Hepatocyte (in vitro differentiated cells): ENCODE measurements at regions not wholly inside any gene's neighbourhood (a gene's known extent, or its start where the extent isn't known, plus 50 kb on each side); places are given as distances from the start of the nearest gene placed in this dataset.

ENCODE experiments used
- DNase-seq: peaks from one replicate; pipeline ENCODE4 v3.0.0-alpha.2; 2016; ENCODE audit warnings: low spot score
- H2AFZ ChIP-seq: fragments of 200-600 bp; sonication (generic); 2 replicates; pipeline ENCODE4 v1.6.0; 2016; ENCODE audit warnings: antibody characterized with exemption, mild to moderate bottlenecking
- H3K27ac ChIP-seq: fragments of 200-600 bp; sonication (generic); 2 replicates; pipeline ENCODE4 v1.5.1; 2016; ENCODE audit warnings: mild to moderate bottlenecking
- H3K27me3 ChIP-seq: fragments of 200-600 bp; sonication (generic); 2 replicates; pipeline ENCODE4 v1.6.1; 2016
- H3K36me3 ChIP-seq: fragments of 200-600 bp; sonication (generic); replicated peaks from 2 replicates; pipeline ENCODE4 v1.5.1; 2016; ENCODE audit warnings: low read depth; ENCODE audit not compliant: insufficient read depth
- H3K4me1 ChIP-seq: fragments of 200-600 bp; sonication (generic); 2 replicates; pipeline ENCODE4 v1.5.1; 2016; ENCODE audit warnings: mild to moderate bottlenecking, moderate library complexity; ENCODE audit not compliant: insufficient read depth
- H3K4me2 ChIP-seq: fragments of 200-600 bp; sonication (generic); 2 replicates; pipeline ENCODE4 v1.6.0; 2016
- H3K4me3 ChIP-seq: fragments of 200-600 bp; sonication (generic); 2 replicates; pipeline ENCODE4 v1.5.1; 2016; ENCODE audit warnings: mild to moderate bottlenecking
- H3K79me2 ChIP-seq: fragments of 200-600 bp; sonication (generic); 2 replicates; pipeline ENCODE4 v1.6.0; 2017; ENCODE audit warnings: mild to moderate bottlenecking
- H3K9me2 ChIP-seq: fragments of 200-600 bp; sonication (generic); replicated peaks from 2 replicates; pipeline ENCODE4 v1.6.0; 2017; ENCODE audit warnings: mild to moderate bottlenecking; ENCODE audit not compliant: insufficient read depth
- H3K9me3 ChIP-seq: fragments of 200-600 bp; sonication (generic); 2 replicates; pipeline ENCODE4 v1.5.1; 2016; ENCODE audit warnings: low read depth, mild to moderate bottlenecking
- H4K20me1 ChIP-seq: fragments of 200-600 bp; sonication (generic); 2 replicates; pipeline ENCODE4 v1.6.0; 2016; ENCODE audit warnings: mild to moderate bottlenecking; ENCODE audit not compliant: insufficient read depth, poor library complexity, severe bottlenecking
- EZH2 ChIP-seq: fragments of 200-600 bp; sonication (generic); IDR thresholded peaks from 2 replicates; pipeline ENCODE4 v1.6.1; 2016; ENCODE audit warnings: antibody characterized with exemption, mild to moderate bottlenecking, borderline replicate concordance
- EZH2phosphoT487 ChIP-seq: fragments of 200-600 bp; sonication (generic); IDR thresholded peaks from one replicate; pipeline ENCODE4 v1.6.1; 2018; ENCODE audit warnings: antibody characterized with exemption, mild to moderate bottlenecking, low read depth, moderate library complexity; ENCODE audit not compliant: unreplicated experiment, severe bottlenecking
- WGBS: methylation state at CpG from one replicate; pipeline ENCODE4 v1.1.6; 2016; ENCODE audit warnings: low lambda C conversion rate; ENCODE audit errors: missing lambda C conversion rate; 5-methylcytosine and 5-hydroxymethylcytosine counted together
- TF ChIP-seq, protein P1 (sequence below): fragments of 200-600 bp; sonication (generic); IDR thresholded peaks from 2 replicates; pipeline ENCODE4 v1.5.1; 2016; ENCODE audit warnings: antibody characterized with exemption, mild to moderate bottlenecking; ENCODE audit not compliant: poor library complexity

DNA sequence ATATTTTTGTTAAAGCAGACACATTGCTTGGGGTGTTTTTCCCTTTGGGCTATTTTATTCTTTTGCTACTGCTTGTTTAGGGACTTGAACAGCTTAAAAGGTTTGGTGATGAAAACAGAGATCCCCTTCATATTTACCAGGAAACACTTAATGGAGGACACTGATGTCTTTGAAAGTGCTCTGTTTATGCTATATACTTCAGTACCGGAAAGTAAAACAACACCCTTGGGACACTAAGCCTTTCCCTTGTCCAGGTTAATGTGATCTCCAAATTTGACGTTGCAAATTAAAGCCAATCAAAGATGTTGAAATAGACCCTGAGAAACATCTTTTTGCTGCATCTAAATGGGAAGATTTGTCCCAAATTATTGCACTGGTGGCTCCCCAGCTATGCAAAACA, 564.6 kb upstream of the PKDCC start:
- H4K20me1 ChIP-seq: no peaks in the 10 kb centered on the region
- 76% methylated on average over 2 of the region's 2 CpGs for WGBS

DNA sequence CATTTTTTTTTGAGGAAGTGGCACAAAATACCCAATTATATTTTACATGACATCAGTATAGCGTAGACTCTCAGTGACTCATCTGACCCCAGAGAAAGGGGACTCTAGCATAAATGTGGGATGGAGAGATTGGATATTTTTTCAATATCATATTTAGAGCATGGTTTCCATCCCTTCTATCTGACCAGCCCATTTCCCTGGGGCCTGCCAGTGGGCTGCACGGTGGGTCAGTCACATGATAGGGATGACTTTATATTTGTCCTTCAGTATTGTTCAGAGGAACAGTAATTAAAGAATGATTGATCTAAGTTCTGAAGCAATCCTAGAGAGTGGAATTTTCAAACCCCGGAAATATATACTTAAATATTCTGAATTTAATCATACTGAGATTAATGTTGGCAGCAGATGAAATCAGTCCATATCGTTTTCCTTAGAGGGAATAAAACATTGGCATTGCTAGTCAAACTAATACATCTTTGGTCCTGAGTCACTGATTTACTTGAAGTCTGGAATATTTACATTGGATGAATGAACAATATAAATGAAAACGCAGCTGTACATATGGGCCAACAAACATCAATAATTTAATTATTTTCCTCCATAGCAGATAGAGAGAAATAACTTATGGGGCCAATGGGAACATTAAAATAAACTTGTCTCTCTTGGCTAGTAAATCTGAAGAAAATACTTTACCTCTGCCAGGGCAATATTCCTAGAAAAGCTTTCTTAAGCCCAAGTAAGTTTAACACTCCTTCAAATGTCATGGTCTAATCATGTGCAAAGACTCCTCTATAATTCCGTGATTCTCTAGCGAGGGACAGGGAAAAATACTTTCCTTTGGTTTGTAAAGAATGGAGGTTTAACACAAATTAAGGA, 563.6 kb upstream of the PKDCC start:
- no peak overlapping the region for H2AFZ ChIP-seq
- H3K79me2 ChIP-seq: no peaks in the 10 kb centered on the region
- no peak overlapping the region for H3K4me3 ChIP-seq
- no peak overlapping the region for H3K27ac ChIP-seq
- no peaks in the 10 kb centered on the region for H4K20me1 ChIP-seq
- no peaks in the 10 kb centered on the region for H3K36me3 ChIP-seq
- no peaks in the 10 kb centered on the region for H3K9me2 ChIP-seq
- no peaks in the 10 kb centered on the region for H3K27me3 ChIP-seq
- TF ChIP-seq EZH2phosphoT487 (no peak), EZH2 (no peak)
- TF ChIP-seq, protein P1, sequence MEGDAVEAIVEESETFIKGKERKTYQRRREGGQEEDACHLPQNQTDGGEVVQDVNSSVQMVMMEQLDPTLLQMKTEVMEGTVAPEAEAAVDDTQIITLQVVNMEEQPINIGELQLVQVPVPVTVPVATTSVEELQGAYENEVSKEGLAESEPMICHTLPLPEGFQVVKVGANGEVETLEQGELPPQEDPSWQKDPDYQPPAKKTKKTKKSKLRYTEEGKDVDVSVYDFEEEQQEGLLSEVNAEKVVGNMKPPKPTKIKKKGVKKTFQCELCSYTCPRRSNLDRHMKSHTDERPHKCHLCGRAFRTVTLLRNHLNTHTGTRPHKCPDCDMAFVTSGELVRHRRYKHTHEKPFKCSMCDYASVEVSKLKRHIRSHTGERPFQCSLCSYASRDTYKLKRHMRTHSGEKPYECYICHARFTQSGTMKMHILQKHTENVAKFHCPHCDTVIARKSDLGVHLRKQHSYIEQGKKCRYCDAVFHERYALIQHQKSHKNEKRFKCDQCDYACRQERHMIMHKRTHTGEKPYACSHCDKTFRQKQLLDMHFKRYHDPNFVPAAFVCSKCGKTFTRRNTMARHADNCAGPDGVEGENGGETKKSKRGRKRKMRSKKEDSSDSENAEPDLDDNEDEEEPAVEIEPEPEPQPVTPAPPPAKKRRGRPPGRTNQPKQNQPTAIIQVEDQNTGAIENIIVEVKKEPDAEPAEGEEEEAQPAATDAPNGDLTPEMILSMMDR: no peak
- H3K4me1 ChIP-seq: no peaks in the 10 kb centered on the region
- DNase-seq: no peak
- H3K9me3 ChIP-seq: no peaks in the 10 kb centered on the region
- H3K4me2 ChIP-seq: no peak overlapping the region
- WGBS: 72% methylated on average over 7 of the region's 7 CpGs

More for the DNA sequence above, 564.6 kb upstream of the PKDCC start:
- TF ChIP-seq EZH2phosphoT487: no peak
- TF ChIP-seq EZH2: no peak
- TF ChIP-seq, protein P1: no peak
- no peak overlapping the region for H3K27ac ChIP-seq
- H3K4me2 ChIP-seq: no peak overlapping the region
- no peak overlapping the region for H2AFZ ChIP-seq
- no peaks in the 10 kb centered on the region for H3K27me3 ChIP-seq
- H3K4me1 ChIP-seq: no peaks in the 10 kb centered on the region
- H3K79me2 ChIP-seq: no peaks in the 10 kb centered on the region
- DNase-seq: no peak
- H3K9me2 ChIP-seq: no peaks in the 10 kb centered on the region
- H3K36me3 ChIP-seq: no peaks in the 10 kb centered on the region
- H3K4me3 ChIP-seq: no peak overlapping the region
- H3K9me3 ChIP-seq: no peaks in the 10 kb centered on the region

DNA sequence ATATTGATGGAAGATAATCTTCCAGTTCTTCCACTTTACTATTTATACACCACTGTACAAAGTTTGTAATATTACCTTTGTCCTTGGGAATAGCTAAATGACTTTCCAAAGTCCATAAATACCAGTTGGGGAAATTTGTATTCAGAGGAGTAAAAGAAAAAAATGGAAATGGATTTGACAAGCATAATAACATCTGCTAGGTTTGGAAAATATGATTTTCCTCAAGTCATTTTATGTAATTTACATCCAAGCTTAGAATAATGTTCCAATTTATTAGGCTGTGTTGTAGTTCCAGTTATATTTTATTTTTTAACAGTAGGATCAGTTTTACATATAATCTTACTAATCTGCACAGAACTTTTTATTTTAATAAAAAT, 563.0 kb upstream of the PKDCC start:
- no peak overlapping the region for H3K27ac ChIP-seq
- H3K27me3 ChIP-seq: no peaks in the 10 kb centered on the region
- no peak overlapping the region for H3K4me2 ChIP-seq
- TF ChIP-seq EZH2phosphoT487: no peak
- TF ChIP-seq, protein P1: no peak
- TF ChIP-seq EZH2: no peak
- no peak overlapping the region for H2AFZ ChIP-seq
- no peak for DNase-seq
- H3K4me1 ChIP-seq: no peaks in the 10 kb centered on the region
- no peaks in the 10 kb centered on the region for H4K20me1 ChIP-seq
- no peak overlapping the region for H3K4me3 ChIP-seq
- no peaks in the 10 kb centered on the region for H3K79me2 ChIP-seq
- no peaks in the 10 kb centered on the region for H3K9me2 ChIP-seq
- H3K9me3 ChIP-seq: no peaks in the 10 kb centered on the region
- no peaks in the 10 kb centered on the region for H3K36me3 ChIP-seq
